RWPE2 (cell line): ENCODE measurements at regions not wholly inside any gene's neighbourhood (a gene's known extent, or its start where the extent isn't known, plus 50 kb on each side); places are given as distances from the start of the nearest gene placed in this dataset.
A peak's percentile ranks its signal among the peaks of the same experiment; 100 is the strongest.

ENCODE experiments used
- ATAC-seq: fragments of 200-7000 bp; cut with Tn5 transposase; 3 replicates; pipeline ENCODE4 v1.9.1; 2021; ENCODE audit warnings: low read depth
- DNase-seq: peaks from one replicate; pipeline ENCODE4 v3.0.0-alpha.2; 2020; ENCODE audit warnings: low spot score
- H3K27ac ChIP-seq: fragments of 450-650 bp; 2 replicates; pipeline ENCODE4 v1.5.1; 2017; ENCODE audit warnings: mild to moderate bottlenecking; ENCODE audit not compliant: poor library complexity, severe bottlenecking
- H3K27me3 ChIP-seq: fragments of 250-450 bp; sonication (Bioruptor Pico); 2 replicates; pipeline ENCODE4 v1.5.1; 2021; ENCODE audit warnings: mild to moderate bottlenecking, moderate library complexity; ENCODE audit not compliant: insufficient read depth, poor library complexity, severe bottlenecking
- H3K36me3 ChIP-seq: fragments of 250-450 bp; sonication (Bioruptor Pico); 2 replicates; pipeline ENCODE4 v1.5.1; 2020; ENCODE audit warnings: low read depth, mild to moderate bottlenecking, moderate library complexity
- H3K4me1 ChIP-seq: fragments of 250-450 bp; sonication (Bioruptor Pico); 2 replicates; pipeline ENCODE4 v1.5.1; 2021; ENCODE audit warnings: mild to moderate bottlenecking, moderate library complexity; ENCODE audit not compliant: insufficient read depth, poor library complexity, severe bottlenecking
- H3K4me3 ChIP-seq: fragments of 250-450 bp; sonication (Bioruptor Pico); 2 replicates; pipeline ENCODE4 v1.5.1; 2021; ENCODE audit warnings: mild to moderate bottlenecking, moderate library complexity; ENCODE audit not compliant: severe bottlenecking
- H3K9me3 ChIP-seq: fragments of 250-450 bp; sonication (Bioruptor Pico); 2 replicates; pipeline ENCODE4 v1.5.1; 2021; ENCODE audit warnings: mild to moderate bottlenecking, moderate library complexity; ENCODE audit not compliant: severe bottlenecking
- CTCF ChIP-seq: fragments of 450-650 bp; IDR thresholded peaks from one replicate; pipeline ENCODE4 v1.5.1; 2017; ENCODE audit warnings: mild to moderate bottlenecking, moderate library complexity; ENCODE audit not compliant: poor library complexity, severe bottlenecking

GRCh38 chr14:36451310-36452065 is 68.5 kb downstream of the NKX2-1 start:
- no peaks in the 10 kb centered on the region for H3K4me1 ChIP-seq
- H3K27me3 ChIP-seq = no peaks in the 10 kb centered on the region
- H3K9me3 ChIP-seq = no peaks in the 10 kb centered on the region
- no peak for DNase-seq
- ATAC-seq = peak; percentile 27; the same call in 1 of the 3 replicates
- H3K4me3 ChIP-seq = no peak overlapping the region
- TF ChIP-seq CTCF = no peak
- H3K27ac ChIP-seq = no peak overlapping the region
- no peaks in the 10 kb centered on the region for H3K36me3 ChIP-seq

GRCh38 chr14:36450550-36450949 is 69.5 kb downstream of the NKX2-1 start:
- ATAC-seq = no peak
- H3K27me3 ChIP-seq = no peaks in the 10 kb centered on the region
- no peaks in the 10 kb centered on the region for H3K9me3 ChIP-seq
- no peak overlapping the region for H3K27ac ChIP-seq
- no peak overlapping the region for H3K4me3 ChIP-seq
- TF ChIP-seq CTCF = no peak
- H3K36me3 ChIP-seq = no peaks in the 10 kb centered on the region
- no peaks in the 10 kb centered on the region for H3K4me1 ChIP-seq
- no peak for DNase-seq

- no peak overlapping the region for H3K4me3 ChIP-seq
- no peak for ATAC-seq
- TF ChIP-seq CTCF = no peak
- no peaks in the 10 kb centered on the region for H3K4me1 ChIP-seq
- no peaks in the 10 kb centered on the region for H3K9me3 ChIP-seq
- no peak for DNase-seq
- no peaks in the 10 kb centered on the region for H3K27me3 ChIP-seq
- H3K27ac ChIP-seq = no peak overlapping the region
- no peaks in the 10 kb centered on the region for H3K36me3 ChIP-seq
These were observed 70.1 kb downstream of the NKX2-1 start for GRCh38 chr14:36449903-36450302.

GRCh38 chr14:36443374-36443773 is 76.7 kb downstream of the NKX2-1 start:
- ATAC-seq = no peak
- peaks cover 45% of the 10 kb centered on the region for H3K27me3 ChIP-seq
- no peak overlapping the region for H3K4me3 ChIP-seq
- DNase-seq = no peak
- no peaks in the 10 kb centered on the region for H3K36me3 ChIP-seq
- no peak for TF ChIP-seq CTCF
- no peak overlapping the region for H3K27ac ChIP-seq
- no peaks in the 10 kb centered on the region for H3K4me1 ChIP-seq
- H3K9me3 ChIP-seq = no peaks in the 10 kb centered on the region

GRCh38 chr14:36442824-36443241 is 77.2 kb downstream of the NKX2-1 start:
- Histone ChIP-seq H3K27ac (no peak overlapping the region), H3K36me3 (no peaks in the 10 kb centered on the region), H3K4me1 (no peaks in the 10 kb centered on the region), H3K27me3 (peaks cover 45% of the 10 kb centered on the region), H3K4me3 (no peak overlapping the region), H3K9me3 (no peaks in the 10 kb centered on the region)
- no peak for ATAC-seq
- no peak for DNase-seq
- no peak for TF ChIP-seq CTCF
